IMR-90 (cell line): ENCODE measurements at regions not wholly inside any gene's neighbourhood (a gene's known extent, or its start where the extent isn't known, plus 50 kb on each side); places are given as distances from the start of the nearest gene placed in this dataset.

Source experiments
- ATAC-seq: fragments of 200-7000 bp; cut with Tn5 transposase; 2 replicates; pipeline ENCODE4 v1.9.1; 2020; ENCODE audit warnings: low read depth, mild to moderate bottlenecking, moderate library complexity
- BruUV-seq: library from RNA; stranded (reverse); fragments of 400-500 nt; replicated peaks from 2 replicates; lab custom pipeline; 2021; lab: Mats Ljungman, UMichigan
- CTCF ChIA-PET: fragments of 300-600 bp; formaldehyde crosslinking; extraction: SDS; loops from one replicate; lab custom pipeline; 2021; ENCODE audit warnings: antibody characterized with exemption; lab: Yijun Ruan, JAX
- POLR2A ChIA-PET: fragments of 300-600 bp; sonication (Branson Sonifier 250); formaldehyde crosslinking; loops from one replicate; lab custom pipeline; 2022; ENCODE audit warnings: antibody characterized with exemption; ENCODE audit not compliant: unreplicated experiment; lab: Charles Lee
- DNase-seq: peaks from one replicate; pipeline ENCODE4 v3.0.0; 2013
- H2AFZ ChIP-seq: replicated peaks from 2 replicates; pipeline ENCODE3; 2013; ENCODE audit warnings: low read length, mild to moderate bottlenecking; ENCODE audit not compliant: poor library complexity
- H2AK5ac ChIP-seq: 2 replicates; pipeline ENCODE4 v1.6.1; 2013; ENCODE audit warnings: low read depth, low read length, inconsistent platforms
- H2AK9ac ChIP-seq: replicated peaks from 2 replicates; pipeline ENCODE3; 2013; ENCODE audit warnings: mild to moderate bottlenecking, low read depth, low read length, moderate library complexity; ENCODE audit not compliant: poor library complexity
- H2BK120ac ChIP-seq: 2 replicates; pipeline ENCODE4 v1.6.1; 2013; ENCODE audit warnings: low read depth, low read length, inconsistent platforms
- H2BK15ac ChIP-seq: 3 replicates; pipeline ENCODE4 v1.6.1; 2013; ENCODE audit warnings: low read depth, low read length, inconsistent platforms
- H2BK20ac ChIP-seq: 2 replicates; pipeline ENCODE4 v1.6.1; 2013; ENCODE audit warnings: low read depth, mild to moderate bottlenecking, inconsistent platforms, low read length, moderate library complexity
- H2BK5ac ChIP-seq: 2 replicates; pipeline ENCODE4 v1.6.1; 2013; ENCODE audit warnings: mild to moderate bottlenecking, low read depth, low read length, inconsistent platforms; ENCODE audit not compliant: poor library complexity, severe bottlenecking
- H3K14ac ChIP-seq: replicated peaks from 2 replicates; pipeline ENCODE4 v1.6.1; 2013; ENCODE audit warnings: low read depth, low read length, inconsistent platforms
- H3K18ac ChIP-seq: 2 replicates; pipeline ENCODE4 v1.6.1; 2013; ENCODE audit warnings: low read depth, low read length, control low read depth
- H3K23ac ChIP-seq: 2 replicates; pipeline ENCODE4 v1.6.1; 2013; ENCODE audit warnings: low read depth, low read length, inconsistent platforms
- H3K27ac ChIP-seq: 2 replicates; pipeline ENCODE4 v1.5.1; 2013; ENCODE audit warnings: mild to moderate bottlenecking, control low read depth, low read length; ENCODE audit not compliant: insufficient read depth
- H3K27me3 ChIP-seq: 2 replicates; pipeline ENCODE4 v1.6.1; 2013; ENCODE audit warnings: low read length; ENCODE audit not compliant: control insufficient read depth, insufficient read depth
- H3K36me3 ChIP-seq: 2 replicates; pipeline ENCODE4 v1.6.1; 2013; ENCODE audit warnings: low read length, mixed read lengths; ENCODE audit not compliant: control insufficient read depth, insufficient read depth
- H3K4ac ChIP-seq: 2 replicates; pipeline ENCODE4 v1.6.1; 2013; ENCODE audit warnings: low read depth, low read length, inconsistent platforms
- H3K4me1 ChIP-seq: 2 replicates; pipeline ENCODE4 v1.6.1; 2013; ENCODE audit warnings: low read length, mixed read lengths; ENCODE audit not compliant: control insufficient read depth, insufficient read depth
- H3K4me2 ChIP-seq: 2 replicates; pipeline ENCODE4 v1.6.1; 2013; ENCODE audit warnings: low read depth, mild to moderate bottlenecking, control low read depth, low read length, moderate library complexity
- H3K4me3 ChIP-seq: 2 replicates; pipeline ENCODE4 v1.5.1; 2013; ENCODE audit warnings: low read depth, mild to moderate bottlenecking, control low read depth, low read length, moderate library complexity; ENCODE audit not compliant: insufficient read depth
- H3K56ac ChIP-seq: 2 replicates; pipeline ENCODE4 v1.6.1; 2013; ENCODE audit warnings: low read length, inconsistent platforms; ENCODE audit not compliant: insufficient read depth; ENCODE audit errors: extremely low read depth
- H3K79me1 ChIP-seq, 2 experiments: 2 replicates each; pipeline ENCODE4 v1.6.1; 2013; ENCODE audit warnings: low read length in 2 of 2, inconsistent platforms in 1 of 2, low read depth in 1 of 2
- H3K9ac ChIP-seq: 2 replicates; pipeline ENCODE4 v1.6.1; 2013; ENCODE audit warnings: low read depth, low read length, control low read depth
- H3K9me1 ChIP-seq: 2 replicates; pipeline ENCODE4 v1.6.1; 2013; ENCODE audit warnings: low read length, inconsistent platforms; ENCODE audit not compliant: insufficient read depth
- H3K9me3 ChIP-seq: 2 replicates; pipeline ENCODE4 v1.6.1; 2013; ENCODE audit warnings: low read length; ENCODE audit not compliant: control insufficient read depth, insufficient read depth
- H4K20me1 ChIP-seq: 2 replicates; pipeline ENCODE4 v1.6.1; 2013; ENCODE audit warnings: low read length, inconsistent platforms; ENCODE audit not compliant: insufficient read depth
- H4K5ac ChIP-seq: 2 replicates; pipeline ENCODE4 v1.6.1; 2013; ENCODE audit warnings: mild to moderate bottlenecking, low read depth, low read length, control low read depth
- H4K8ac ChIP-seq, 2 experiments: 2 replicates each; pipeline ENCODE4 v1.6.1; 2013; ENCODE audit warnings: low read depth in 2 of 2, low read length in 2 of 2, control low read depth in 1 of 2, inconsistent platforms in 1 of 2
- H4K91ac ChIP-seq: 2 replicates; pipeline ENCODE4 v1.6.1; 2013; ENCODE audit warnings: low read depth, low read length, inconsistent platforms; ENCODE audit not compliant: insufficient read depth
- BHLHE40 ChIP-seq: fragments of 150-350 bp; IDR thresholded peaks from 2 replicates; pipeline ENCODE4 v1.6.1; 2016; ENCODE audit warnings: mild to moderate bottlenecking, low read depth, low read length
- CEBPB ChIP-seq: IDR thresholded peaks from 2 replicates; pipeline ENCODE4 v1.6.1; 2012; ENCODE audit warnings: low read depth, low read length, improper control_type of control experiment
- CHD1 ChIP-seq: IDR thresholded peaks from 2 replicates; pipeline ENCODE4 v1.6.1; 2012; ENCODE audit warnings: low read depth, low read length, improper control_type of control experiment
- FOS ChIP-seq: fragments of 150-350 bp; IDR thresholded peaks from 2 replicates; pipeline ENCODE4 v1.6.1; 2016; ENCODE audit warnings: low read depth, low read length
- MAFK ChIP-seq: IDR thresholded peaks from 2 replicates; pipeline ENCODE4 v1.6.1; 2012; ENCODE audit warnings: low read depth, low read length, improper control_type of control experiment
- MAZ ChIP-seq: IDR thresholded peaks from 2 replicates; pipeline ENCODE4 v1.6.1; 2012; ENCODE audit warnings: low read depth, mild to moderate bottlenecking, low read length, improper control_type of control experiment, moderate library complexity, borderline replicate concordance
- MXI1 ChIP-seq: IDR thresholded peaks from 2 replicates; pipeline ENCODE4 v1.6.1; 2012; ENCODE audit warnings: low read depth, mild to moderate bottlenecking, low read length, moderate library complexity, borderline replicate concordance
- NFE2L2 ChIP-seq: fragments of 150-350 bp; IDR thresholded peaks from 2 replicates; pipeline ENCODE4 v1.6.1; 2016; ENCODE audit warnings: low read depth, mild to moderate bottlenecking, low read length
- POLR2A ChIP-seq: IDR thresholded peaks from 2 replicates; pipeline ENCODE4 v1.6.1; 2012; ENCODE audit warnings: mild to moderate bottlenecking, low read depth, low read length
- RAD21 ChIP-seq: IDR thresholded peaks from 2 replicates; pipeline ENCODE4 v1.6.1; 2012; ENCODE audit warnings: low read length, improper control_type of control experiment
- RCOR1 ChIP-seq: IDR thresholded peaks from 2 replicates; pipeline ENCODE4 v1.6.1; 2012; ENCODE audit warnings: mild to moderate bottlenecking, low read length, improper control_type of control experiment; ENCODE audit not compliant: insufficient replicate concordance
- RFX5 ChIP-seq: IDR thresholded peaks from 2 replicates; pipeline ENCODE4 v1.8.0; 2012; ENCODE audit warnings: low read depth, mild to moderate bottlenecking, low read length, moderate library complexity
- SMC3 ChIP-seq: fragments of 150-350 bp; IDR thresholded peaks from 2 replicates; pipeline ENCODE4 v1.6.1; 2016; ENCODE audit warnings: low read depth, mild to moderate bottlenecking, antibody characterized with exemption, low read length, moderate library complexity
- WGBS, 2 experiments: methylation state at CpG; one replicate each; pipeline versions ENCODE4 v1.1.5 to v1.1.7; 2013; ENCODE audit warnings: missing lambda C conversion rate in 2 of 2; ENCODE audit not compliant: insufficient read length in 1 of 2; ENCODE audit errors: extremely low coverage in 2 of 2; 5-methylcytosine and 5-hydroxymethylcytosine counted together
- dilution Hi-C: fragments of 300-500 bp; cut with HindIII; formaldehyde crosslinking; loops from one replicate; pipeline ENCODE4 v1.14.3; 2018; ENCODE audit warnings: low sequenced_read_pairs; ENCODE audit not compliant: unreplicated experiment
- in situ Hi-C: fragments of 300-500 bp; cut with MboI; formaldehyde crosslinking; loops from 3 replicates; pipeline ENCODE4 v1.14.3; 2019; ENCODE audit warnings: low sequenced_read_pairs, inconsistent platforms, mixed read lengths
- intact Hi-C: fragments of 100-400 bp; cut with micrococcal nuclease; formaldehyde crosslinking; loops from 2 replicates; pipeline ENCODE4 v1.10.0; 2022
- TF ChIP-seq, protein P1 (sequence below): fragments of 150-350 bp; IDR thresholded peaks from 2 replicates; pipeline ENCODE4 v1.6.1; 2017; ENCODE audit warnings: mild to moderate bottlenecking, antibody characterized with exemption, low read length, low read depth
- TF ChIP-seq, protein P2 (sequence below): fragments of 150-350 bp; IDR thresholded peaks from 2 replicates; pipeline ENCODE4 v1.6.1; 2016; ENCODE audit warnings: low read depth, mild to moderate bottlenecking, low read length, moderate library complexity, borderline replicate concordance
- TF ChIP-seq, protein P3 (sequence below): conservative IDR thresholded peaks from 2 replicates; pipeline ENCODE4 v1.5.1; 2012; ENCODE audit warnings: mild to moderate bottlenecking, low read depth, low read length, improper control_type of control experiment

DNA sequence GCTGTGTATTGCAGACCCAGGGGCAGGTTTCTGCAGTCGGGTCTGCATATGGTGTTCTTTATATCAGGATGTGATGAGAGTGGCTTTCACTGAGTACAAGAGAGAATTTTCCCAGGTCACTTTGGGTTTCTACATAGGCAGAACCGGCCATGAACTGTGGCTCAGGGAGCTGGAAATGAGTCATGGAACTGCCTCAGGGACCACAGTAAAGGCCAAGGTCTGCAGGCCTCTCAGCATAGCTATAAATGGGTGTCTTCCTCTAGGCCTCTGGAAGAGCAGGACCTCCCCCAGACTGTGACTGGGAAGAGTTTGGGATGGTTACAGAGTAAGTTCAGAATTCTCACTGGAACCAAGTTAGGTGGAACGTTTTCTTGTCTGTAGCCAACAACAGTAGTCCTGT is 51.8 kb upstream of the ZNF681 start:
- Histone ChIP-seq H2BK15ac (no peak overlapping the region), H3K23ac (no peak overlapping the region), H3K56ac (no peak overlapping the region), H3K27me3 (no peaks in the 10 kb centered on the region), H4K5ac (no peak overlapping the region), H3K9me1 (no peaks in the 10 kb centered on the region), H3K4me2 (no peak overlapping the region), H3K4me1 (no peaks in the 10 kb centered on the region), H3K4ac (no peak overlapping the region), H2AK9ac (no peak overlapping the region), H3K9ac (no peak overlapping the region), H2AK5ac (no peak overlapping the region), H3K18ac (no peak overlapping the region), H2BK5ac (no peak overlapping the region), H3K14ac (no peak overlapping the region), H2BK120ac (no peak overlapping the region), H3K36me3 (no peaks in the 10 kb centered on the region), H2BK20ac (no peak overlapping the region), H3K27ac (no peak overlapping the region), H4K8ac (no peak overlapping the region), H4K91ac (no peak overlapping the region), H3K9me3 (peaks cover 2% of the 10 kb centered on the region; the same call in 1 of the 2 replicates), H3K79me1 (no peaks in the 10 kb centered on the region), H3K4me3 (no peak overlapping the region), H2AFZ (no peak overlapping the region), H4K20me1 (no peaks in the 10 kb centered on the region)
- BruUV-seq: no TSS peak
- ATAC-seq: no peak
- TF ChIP-seq RAD21 (no peak), RFX5 (no peak), MAFK (no peak), BHLHE40 (no peak), CEBPB (no peak), MXI1 (no peak), MAZ (no peak), NFE2L2 (no peak), CHD1 (no peak), RCOR1 (no peak), SMC3 (no peak), FOS (no peak), POLR2A (no peak)
- TF ChIP-seq, protein P1, sequence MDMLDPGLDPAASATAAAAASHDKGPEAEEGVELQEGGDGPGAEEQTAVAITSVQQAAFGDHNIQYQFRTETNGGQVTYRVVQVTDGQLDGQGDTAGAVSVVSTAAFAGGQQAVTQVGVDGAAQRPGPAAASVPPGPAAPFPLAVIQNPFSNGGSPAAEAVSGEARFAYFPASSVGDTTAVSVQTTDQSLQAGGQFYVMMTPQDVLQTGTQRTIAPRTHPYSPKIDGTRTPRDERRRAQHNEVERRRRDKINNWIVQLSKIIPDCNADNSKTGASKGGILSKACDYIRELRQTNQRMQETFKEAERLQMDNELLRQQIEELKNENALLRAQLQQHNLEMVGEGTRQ: no peak
- TF ChIP-seq, protein P2, sequence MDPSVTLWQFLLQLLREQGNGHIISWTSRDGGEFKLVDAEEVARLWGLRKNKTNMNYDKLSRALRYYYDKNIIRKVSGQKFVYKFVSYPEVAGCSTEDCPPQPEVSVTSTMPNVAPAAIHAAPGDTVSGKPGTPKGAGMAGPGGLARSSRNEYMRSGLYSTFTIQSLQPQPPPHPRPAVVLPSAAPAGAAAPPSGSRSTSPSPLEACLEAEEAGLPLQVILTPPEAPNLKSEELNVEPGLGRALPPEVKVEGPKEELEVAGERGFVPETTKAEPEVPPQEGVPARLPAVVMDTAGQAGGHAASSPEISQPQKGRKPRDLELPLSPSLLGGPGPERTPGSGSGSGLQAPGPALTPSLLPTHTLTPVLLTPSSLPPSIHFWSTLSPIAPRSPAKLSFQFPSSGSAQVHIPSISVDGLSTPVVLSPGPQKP: no peak
- TF ChIP-seq, protein P3, sequence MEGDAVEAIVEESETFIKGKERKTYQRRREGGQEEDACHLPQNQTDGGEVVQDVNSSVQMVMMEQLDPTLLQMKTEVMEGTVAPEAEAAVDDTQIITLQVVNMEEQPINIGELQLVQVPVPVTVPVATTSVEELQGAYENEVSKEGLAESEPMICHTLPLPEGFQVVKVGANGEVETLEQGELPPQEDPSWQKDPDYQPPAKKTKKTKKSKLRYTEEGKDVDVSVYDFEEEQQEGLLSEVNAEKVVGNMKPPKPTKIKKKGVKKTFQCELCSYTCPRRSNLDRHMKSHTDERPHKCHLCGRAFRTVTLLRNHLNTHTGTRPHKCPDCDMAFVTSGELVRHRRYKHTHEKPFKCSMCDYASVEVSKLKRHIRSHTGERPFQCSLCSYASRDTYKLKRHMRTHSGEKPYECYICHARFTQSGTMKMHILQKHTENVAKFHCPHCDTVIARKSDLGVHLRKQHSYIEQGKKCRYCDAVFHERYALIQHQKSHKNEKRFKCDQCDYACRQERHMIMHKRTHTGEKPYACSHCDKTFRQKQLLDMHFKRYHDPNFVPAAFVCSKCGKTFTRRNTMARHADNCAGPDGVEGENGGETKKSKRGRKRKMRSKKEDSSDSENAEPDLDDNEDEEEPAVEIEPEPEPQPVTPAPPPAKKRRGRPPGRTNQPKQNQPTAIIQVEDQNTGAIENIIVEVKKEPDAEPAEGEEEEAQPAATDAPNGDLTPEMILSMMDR: no peak
- in situ Hi-C loops: no loop called here
- POLR2A ChIA-PET: no interaction called here
- CTCF ChIA-PET: no interaction called here
- dilution Hi-C loops: no loop called here
- no peak for DNase-seq
- intact Hi-C loops: no loop called here
- 100% methylated on average over 1 of the region's 3 CpGs; no CpG with 5 or more reads in 1 of the 2 experiments for WGBS, 2 experiments
